AG08396 (cell line): ENCODE measurements at regions not wholly inside any gene's neighbourhood (a gene's known extent, or its start where the extent isn't known, plus 50 kb on each side); places are given as distances from the start of the nearest gene placed in this dataset.
"Not testable (repeated sequence)": the region's sequence is repeated elsewhere in the genome, so short reads cannot be mapped to it uniquely, and the experiment has no call there.

Experiments used
- DNase-seq: peaks from one replicate; pipeline ENCODE4 v3.0.0; 2012; ENCODE audit warnings: low spot score, mixed read lengths

GRCh38 chr13:33340631-33341030 is 55.1 kb upstream of the STARD13 start:
- no peak for DNase-seq

- no peak for DNase-seq
Measured at GRCh38 chr13:33341861-33342452, 56.4 kb upstream of the STARD13 start.

GRCh38 chr13:33345842-33346241 is 60.3 kb upstream of the STARD13 start:
- no peak for DNase-seq

- DNase-seq = no peak
Measured at GRCh38 chr13:33347861-33348260, 62.3 kb upstream of the STARD13 start.

GRCh38 chr13:33348366-33348765 is 62.8 kb upstream of the STARD13 start:
- peak; percentile 52 for DNase-seq

GRCh38 chr13:33349288-33349985 is 63.9 kb upstream of the STARD13 start:
- DNase-seq = no peak

- DNase-seq = peak; percentile 68
Measured at GRCh38 chr13:33349986-33350826, 64.7 kb upstream of the STARD13 start.

GRCh38 chr13:33351319-33351718 is 65.8 kb upstream of the STARD13 start:
- peak; percentile 73 for DNase-seq

GRCh38 chr13:33352041-33352440 is 66.5 kb upstream of the STARD13 start:
- DNase-seq = no peak

- no peak for DNase-seq
Measured at GRCh38 chr13:33352526-33352925, 67.0 kb upstream of the STARD13 start.

- no peak for DNase-seq
Measured at GRCh38 chr13:33353210-33353609, 67.7 kb upstream of the STARD13 start.

GRCh38 chr13:33353646-33354045 is 68.1 kb upstream of the STARD13 start:
- no peak for DNase-seq

- DNase-seq = peak; percentile 23
Measured at GRCh38 chr13:33355201-33355895, 69.8 kb upstream of the STARD13 start.

GRCh38 chr13:33358076-33358475 is 72.5 kb upstream of the STARD13 start:
- DNase-seq = not testable (repeated sequence)

GRCh38 chr13:33362986-33363727 is 77.6 kb upstream of the STARD13 start:
- no peak for DNase-seq

- DNase-seq = no peak
Measured at GRCh38 chr13:33364192-33364591, 78.6 kb upstream of the STARD13 start.

GRCh38 chr13:33366469-33367062 is 81.0 kb upstream of the STARD13 start:
- no peak for DNase-seq

- DNase-seq = no peak
Measured at GRCh38 chr13:33367171-33367895, 81.8 kb upstream of the STARD13 start.

GRCh38 chr13:33367926-33368325 is 82.4 kb upstream of the STARD13 start:
- DNase-seq = no peak

GRCh38 chr13:33369073-33369472 is 83.5 kb upstream of the STARD13 start:
- DNase-seq = no peak
